ENCODE measurements at regions not wholly inside any gene's neighbourhood (a gene's known extent, or its start where the extent isn't known, plus 50 kb on each side); places are given as distances from the start of the nearest gene placed in this dataset.

DNA sequence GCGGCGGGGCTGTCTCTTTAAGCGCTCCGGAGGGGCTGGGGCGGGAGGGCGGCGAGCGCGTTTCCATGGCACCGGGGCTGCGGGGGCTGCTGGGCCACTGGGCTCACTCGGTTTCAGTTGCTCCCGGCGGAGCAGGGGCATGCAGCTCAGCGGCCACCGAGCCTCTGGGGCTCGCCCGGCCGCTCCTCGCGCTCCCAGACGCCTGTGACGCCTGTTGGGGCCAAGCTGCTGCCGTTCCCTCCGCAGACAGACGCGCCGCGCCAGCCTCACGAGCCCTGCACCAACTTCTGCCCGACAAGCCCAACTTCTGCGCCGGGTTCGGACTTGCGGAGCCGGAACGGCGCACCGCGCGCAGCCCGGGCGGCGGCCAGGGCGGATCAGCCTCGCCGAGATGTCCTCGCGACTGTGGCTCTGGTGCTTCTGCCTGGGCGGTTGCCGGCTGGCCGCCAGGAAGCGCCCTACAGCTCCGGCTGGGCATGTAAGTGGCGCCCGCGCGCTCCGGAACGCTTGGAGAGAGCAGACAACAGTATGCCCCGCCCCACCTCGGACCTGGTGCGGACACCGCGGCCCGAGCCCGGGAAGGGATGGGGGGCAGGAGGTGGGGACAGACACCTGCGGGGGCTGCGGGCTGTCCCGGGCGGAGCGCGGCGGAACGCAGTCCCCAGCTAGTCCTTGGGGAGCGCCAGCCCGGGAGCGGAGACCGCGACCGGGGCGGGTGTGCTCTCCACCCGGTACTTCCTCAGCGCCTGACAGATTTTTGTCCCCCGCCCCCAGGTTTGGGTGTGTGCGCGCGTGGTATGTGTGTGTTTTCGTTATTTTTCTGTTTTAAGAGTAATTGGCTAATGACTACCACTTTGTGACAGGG, 154.1 kb upstream of the GOLIM4 start:
- Histone ChIP-seq H4K20me1 (ENCODE audit: insufficient read depth, low read depth, low read length) (no peaks in the 10 kb centered on the region), H3K36me3 (ENCODE audit: insufficient read depth, low read length) (no peaks in the 10 kb centered on the region), H3K27ac (ENCODE audit: low read length) (no peak overlapping the region), H3K9ac (ENCODE audit: low read length) (no peak overlapping the region), H3K4me3 (ENCODE audit: low read length) (no peak overlapping the region), H3K4me2 (ENCODE audit: low read depth, low read length, poor library complexity, severe bottlenecking) (no peak overlapping the region), H3K9me2 (replicated peaks; ENCODE audit: insufficient read depth, low read length) (no peaks in the 10 kb centered on the region), H3K79me2 (ENCODE audit: low read length) (no peaks in the 10 kb centered on the region), H3K4me1 (ENCODE audit: low read length) (no peaks in the 10 kb centered on the region), H3K9me3 (ENCODE audit: low read length) (no peaks in the 10 kb centered on the region), H2AFZ (ENCODE audit: low read length) (no peak overlapping the region), H3K27me3 (ENCODE audit: low read length) (no peaks in the 10 kb centered on the region)
- no peak for DNase-seq

DNA sequence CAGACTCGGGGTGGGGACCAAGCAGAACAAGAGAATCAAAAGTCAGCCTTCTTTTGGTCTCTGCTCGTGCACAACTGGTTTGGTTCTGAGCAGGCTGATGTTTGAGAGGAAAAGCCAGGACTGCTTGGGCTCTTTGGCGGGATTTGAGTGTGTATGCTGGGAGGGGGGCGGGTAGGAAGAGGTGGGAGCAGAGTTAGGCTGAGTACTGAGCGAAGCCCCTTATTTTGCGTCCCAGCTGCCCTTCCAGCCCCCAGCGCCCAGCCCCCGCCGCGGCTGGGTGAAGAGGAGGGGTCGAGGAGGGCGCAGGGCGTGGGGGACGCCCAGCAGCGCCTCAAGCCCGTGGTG, 153.5 kb upstream of the GOLIM4 start:
- Histone ChIP-seq H4K20me1 (ENCODE audit: insufficient read depth, low read depth, low read length) (no peaks in the 10 kb centered on the region), H3K4me3 (ENCODE audit: low read length) (no peak overlapping the region), H3K36me3 (ENCODE audit: insufficient read depth, low read length) (no peaks in the 10 kb centered on the region), H3K9me3 (ENCODE audit: low read length) (no peaks in the 10 kb centered on the region), H3K79me2 (ENCODE audit: low read length) (no peaks in the 10 kb centered on the region), H3K27me3 (ENCODE audit: low read length) (no peaks in the 10 kb centered on the region), H3K4me2 (ENCODE audit: low read depth, low read length, poor library complexity, severe bottlenecking) (no peak overlapping the region), H3K9ac (ENCODE audit: low read length) (no peak overlapping the region), H3K4me1 (ENCODE audit: low read length) (no peaks in the 10 kb centered on the region), H3K9me2 (replicated peaks; ENCODE audit: insufficient read depth, low read length) (no peaks in the 10 kb centered on the region), H3K27ac (ENCODE audit: low read length) (no peak overlapping the region), H2AFZ (ENCODE audit: low read length) (no peak overlapping the region)
- no peak for DNase-seq

DNA sequence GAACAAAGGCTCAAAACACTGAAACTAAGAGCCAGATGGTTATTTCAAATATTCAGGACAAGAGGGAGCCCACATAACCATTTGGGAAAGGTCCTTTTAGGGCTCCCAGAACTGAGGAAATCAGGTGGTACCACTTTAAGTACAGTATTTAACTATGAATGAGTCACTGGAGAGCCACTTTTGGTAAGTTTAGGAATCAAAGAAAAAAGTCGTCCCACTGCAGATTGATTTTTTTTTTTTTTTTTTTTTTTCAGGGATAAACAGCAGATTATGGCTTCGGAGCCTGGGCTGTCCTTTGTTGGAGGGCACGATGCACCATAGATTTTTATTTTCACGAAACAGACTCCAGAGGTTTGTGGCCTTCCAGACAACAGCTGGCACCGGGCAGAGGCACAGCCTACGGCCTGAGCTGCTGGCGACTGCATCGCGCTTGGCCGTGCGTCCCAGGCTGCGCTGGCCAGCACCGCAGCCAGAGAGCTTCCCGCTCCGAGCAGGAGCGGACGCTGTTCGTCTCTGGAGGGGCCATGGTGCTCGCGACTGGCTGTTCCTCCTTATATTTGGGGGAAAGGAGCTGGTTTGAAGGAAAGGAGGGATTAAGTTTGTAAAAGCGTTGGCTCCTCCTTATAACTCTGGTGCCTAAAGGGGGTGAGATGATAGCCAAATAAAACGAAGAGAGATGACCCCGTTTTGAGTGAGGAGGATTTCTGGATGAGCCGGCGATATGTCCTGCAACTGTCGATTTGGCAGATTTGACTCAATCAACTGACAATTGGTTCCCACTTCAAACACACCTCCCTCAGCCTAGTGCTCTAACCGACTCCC, 152.9 kb upstream of the GOLIM4 start:
- Histone ChIP-seq H3K4me3 (ENCODE audit: low read length) (no peak overlapping the region), H3K36me3 (ENCODE audit: insufficient read depth, low read length) (no peaks in the 10 kb centered on the region)

DNA sequence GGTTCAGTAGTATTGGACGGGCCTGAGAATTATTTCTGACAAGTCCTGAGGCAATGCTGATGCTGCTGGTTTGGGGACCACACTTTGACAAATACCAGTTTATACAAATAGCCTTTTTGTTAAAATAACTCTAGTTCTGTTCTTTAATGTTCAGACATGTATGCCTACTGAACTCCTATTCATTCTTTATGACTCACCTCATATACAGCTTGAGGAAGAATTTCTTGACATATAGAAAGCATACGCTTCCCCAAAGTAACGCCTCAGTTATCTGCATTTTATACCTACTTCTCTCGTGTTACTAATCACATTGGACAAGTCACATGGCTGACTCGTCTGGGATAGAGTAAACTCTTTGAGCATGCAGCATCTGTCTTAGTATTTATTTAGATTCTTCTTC, 145.4 kb upstream of the GOLIM4 start:
- no peak for DNase-seq

More for the DNA sequence above, 152.9 kb upstream of the GOLIM4 start:
- Histone ChIP-seq H4K20me1 (ENCODE audit: insufficient read depth, low read depth, low read length) (no peaks in the 10 kb centered on the region), H3K79me2 (ENCODE audit: low read length) (no peaks in the 10 kb centered on the region), H2AFZ (ENCODE audit: low read length) (no peak overlapping the region), H3K9me3 (ENCODE audit: low read length) (no peaks in the 10 kb centered on the region), H3K9ac (ENCODE audit: low read length) (no peak overlapping the region), H3K27me3 (ENCODE audit: low read length) (no peaks in the 10 kb centered on the region), H3K4me1 (ENCODE audit: low read length) (no peaks in the 10 kb centered on the region), H3K27ac (ENCODE audit: low read length) (no peak overlapping the region), H3K9me2 (replicated peaks; ENCODE audit: insufficient read depth, low read length) (no peaks in the 10 kb centered on the region), H3K4me2 (ENCODE audit: low read depth, low read length, poor library complexity, severe bottlenecking) (no peak overlapping the region)
- DNase-seq = no peak

DNA sequence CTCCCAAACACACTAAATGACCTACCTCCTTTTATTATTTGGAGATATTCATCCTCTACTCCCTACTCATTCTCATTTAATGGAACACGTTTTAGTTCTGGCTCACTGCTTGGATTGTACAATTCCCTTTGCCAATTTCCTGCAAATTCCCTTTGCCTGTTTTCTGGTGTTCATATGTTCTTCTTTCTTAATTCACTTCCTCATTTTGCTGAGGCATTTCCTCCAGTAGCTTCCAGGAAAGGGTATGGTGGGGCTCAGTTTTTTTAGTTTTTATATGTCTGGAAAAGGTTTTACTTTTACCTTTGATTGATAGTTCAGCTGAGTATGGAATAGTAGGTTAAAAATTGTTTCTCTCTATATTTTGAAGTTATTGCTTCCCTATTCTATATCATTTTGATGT, 143.6 kb upstream of the GOLIM4 start:
- Histone ChIP-seq H3K9ac (ENCODE audit: low read length) (no peak overlapping the region), H3K4me1 (ENCODE audit: low read length) (no peaks in the 10 kb centered on the region), H3K4me2 (ENCODE audit: low read depth, low read length, poor library complexity, severe bottlenecking) (no peak overlapping the region), H3K9me3 (ENCODE audit: low read length) (no peaks in the 10 kb centered on the region), H3K79me2 (ENCODE audit: low read length) (no peaks in the 10 kb centered on the region), H2AFZ (ENCODE audit: low read length) (no peak overlapping the region), H3K27ac (ENCODE audit: low read length) (no peak overlapping the region), H3K27me3 (ENCODE audit: low read length) (no peaks in the 10 kb centered on the region), H4K20me1 (ENCODE audit: insufficient read depth, low read depth, low read length) (no peaks in the 10 kb centered on the region), H3K9me2 (replicated peaks; ENCODE audit: insufficient read depth, low read length) (no peaks in the 10 kb centered on the region), H3K36me3 (ENCODE audit: insufficient read depth, low read length) (no peaks in the 10 kb centered on the region), H3K4me3 (ENCODE audit: low read length) (no peak overlapping the region)
- DNase-seq = no peak

More for the DNA sequence above, 145.4 kb upstream of the GOLIM4 start:
- Histone ChIP-seq H3K27me3 (ENCODE audit: low read length) (no peaks in the 10 kb centered on the region), H3K4me2 (ENCODE audit: low read depth, low read length, poor library complexity, severe bottlenecking) (no peak overlapping the region), H3K36me3 (ENCODE audit: insufficient read depth, low read length) (no peaks in the 10 kb centered on the region), H2AFZ (ENCODE audit: low read length) (no peak overlapping the region), H4K20me1 (ENCODE audit: insufficient read depth, low read depth, low read length) (no peaks in the 10 kb centered on the region), H3K9me2 (replicated peaks; ENCODE audit: insufficient read depth, low read length) (no peaks in the 10 kb centered on the region), H3K9ac (ENCODE audit: low read length) (no peak overlapping the region), H3K4me1 (ENCODE audit: low read length) (no peaks in the 10 kb centered on the region), H3K27ac (ENCODE audit: low read length) (no peak overlapping the region), H3K4me3 (ENCODE audit: low read length) (no peak overlapping the region), H3K79me2 (ENCODE audit: low read length) (no peaks in the 10 kb centered on the region), H3K9me3 (ENCODE audit: low read length) (no peaks in the 10 kb centered on the region)

DNA sequence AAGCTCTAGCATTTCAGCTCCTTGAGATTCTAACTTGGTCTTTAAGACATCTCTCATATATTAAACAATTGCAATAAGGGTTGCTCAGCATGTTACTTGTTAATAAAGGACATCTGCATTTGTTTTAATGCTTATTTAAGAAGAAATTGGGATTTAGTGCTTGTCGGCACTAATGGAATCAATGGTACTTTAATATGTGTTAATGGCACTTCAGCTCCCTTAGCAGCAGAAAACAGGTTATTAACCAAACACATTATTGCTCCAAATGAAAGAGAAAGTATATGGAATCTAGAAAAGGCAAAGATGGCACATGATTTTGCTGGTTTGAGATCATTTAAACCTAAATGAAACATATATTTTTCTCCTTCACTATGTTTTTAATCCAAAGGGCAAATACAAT, 137.3 kb upstream of the GOLIM4 start:
- Histone ChIP-seq H3K9ac (ENCODE audit: low read length) (no peak overlapping the region), H3K79me2 (ENCODE audit: low read length) (no peaks in the 10 kb centered on the region), H4K20me1 (ENCODE audit: insufficient read depth, low read depth, low read length) (no peaks in the 10 kb centered on the region), H3K4me3 (ENCODE audit: low read length) (no peak overlapping the region), H3K27me3 (ENCODE audit: low read length) (no peaks in the 10 kb centered on the region), H2AFZ (ENCODE audit: low read length) (no peak overlapping the region), H3K9me3 (ENCODE audit: low read length) (no peaks in the 10 kb centered on the region), H3K4me1 (ENCODE audit: low read length) (no peaks in the 10 kb centered on the region), H3K4me2 (ENCODE audit: low read depth, low read length, poor library complexity, severe bottlenecking) (no peak overlapping the region), H3K9me2 (replicated peaks; ENCODE audit: insufficient read depth, low read length) (no peaks in the 10 kb centered on the region), H3K36me3 (ENCODE audit: insufficient read depth, low read length) (no peaks in the 10 kb centered on the region), H3K27ac (ENCODE audit: low read length) (no peak overlapping the region)
- DNase-seq = no peak

DNA sequence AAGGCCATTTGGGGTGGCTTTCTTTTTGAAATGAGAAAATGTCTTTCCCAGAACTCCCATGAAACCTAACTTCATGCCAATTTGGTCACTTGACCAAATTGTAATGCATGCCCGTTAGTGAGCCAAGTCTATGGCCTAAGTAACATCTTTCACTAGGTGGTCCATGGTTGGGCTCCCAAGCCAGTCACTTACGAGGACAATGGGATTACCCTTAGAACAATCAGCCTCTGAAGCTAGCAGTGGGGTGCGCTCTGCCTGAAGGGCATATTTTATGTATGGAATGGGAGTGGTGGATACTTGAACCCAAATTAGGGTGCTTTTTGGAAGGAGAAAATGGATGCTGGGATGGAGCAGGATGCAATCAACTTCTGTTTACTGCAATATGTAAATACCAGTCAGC, 127.4 kb upstream of the GOLIM4 start:
- Histone ChIP-seq H3K9ac (ENCODE audit: low read length) (no peak overlapping the region), H3K27me3 (ENCODE audit: low read length) (no peaks in the 10 kb centered on the region), H4K20me1 (ENCODE audit: insufficient read depth, low read depth, low read length) (no peaks in the 10 kb centered on the region), H3K4me3 (ENCODE audit: low read length) (no peak overlapping the region), H3K9me2 (replicated peaks; ENCODE audit: insufficient read depth, low read length) (no peaks in the 10 kb centered on the region), H3K9me3 (ENCODE audit: low read length) (no peaks in the 10 kb centered on the region), H3K79me2 (ENCODE audit: low read length) (no peaks in the 10 kb centered on the region), H2AFZ (ENCODE audit: low read length) (no peak overlapping the region), H3K36me3 (ENCODE audit: insufficient read depth, low read length) (no peaks in the 10 kb centered on the region), H3K4me1 (ENCODE audit: low read length) (no peaks in the 10 kb centered on the region), H3K27ac (ENCODE audit: low read length) (no peak overlapping the region), H3K4me2 (ENCODE audit: low read depth, low read length, poor library complexity, severe bottlenecking) (no peak overlapping the region)
- DNase-seq = no peak

DNA sequence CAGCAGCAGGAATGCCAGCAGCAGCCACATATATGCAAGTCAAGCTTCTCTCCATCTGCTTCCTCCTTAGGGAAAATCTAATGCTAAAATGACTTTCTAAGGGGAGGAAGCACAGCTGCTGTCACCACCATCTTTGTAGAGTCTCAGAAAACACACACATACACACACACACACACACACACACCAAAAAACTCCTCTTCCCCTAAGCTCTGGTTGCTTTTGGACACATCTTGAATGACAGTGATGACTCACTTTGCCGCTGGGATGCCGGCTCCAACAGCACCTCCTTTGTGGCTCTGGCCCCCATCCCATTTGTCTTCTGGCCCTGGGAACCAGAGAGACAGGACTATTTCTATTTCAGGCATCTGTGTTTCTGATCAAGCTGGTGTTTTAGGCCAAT, 124.8 kb upstream of the GOLIM4 start:
- Histone ChIP-seq H2AFZ (ENCODE audit: low read length) (no peak overlapping the region), H3K9me2 (replicated peaks; ENCODE audit: insufficient read depth, low read length) (no peaks in the 10 kb centered on the region), H3K4me2 (ENCODE audit: low read depth, low read length, poor library complexity, severe bottlenecking) (no peak overlapping the region), H4K20me1 (ENCODE audit: insufficient read depth, low read depth, low read length) (no peaks in the 10 kb centered on the region), H3K79me2 (ENCODE audit: low read length) (no peaks in the 10 kb centered on the region), H3K27me3 (ENCODE audit: low read length) (no peaks in the 10 kb centered on the region), H3K4me3 (ENCODE audit: low read length) (no peak overlapping the region), H3K4me1 (ENCODE audit: low read length) (no peaks in the 10 kb centered on the region), H3K9me3 (ENCODE audit: low read length) (no peaks in the 10 kb centered on the region), H3K9ac (ENCODE audit: low read length) (no peak overlapping the region), H3K27ac (ENCODE audit: low read length) (no peak overlapping the region), H3K36me3 (ENCODE audit: insufficient read depth, low read length) (no peaks in the 10 kb centered on the region)
- no peak for DNase-seq
